KMS-11 (cell line): ENCODE measurements at regions not wholly inside any gene's neighbourhood (a gene's known extent, or its start where the extent isn't known, plus 50 kb on each side); places are given as distances from the start of the nearest gene placed in this dataset.

Experiments used
- H2AFZ ChIP-seq: fragments of 200-600 bp; sonication (generic); 2 replicates; pipeline ENCODE4 v1.6.1; 2016; ENCODE audit warnings: antibody characterized with exemption, mixed run types, low read depth
- H3K27ac ChIP-seq: fragments of 200-600 bp; sonication (generic); 2 replicates; pipeline ENCODE4 v1.6.1; 2016; ENCODE audit warnings: mild to moderate bottlenecking, mixed run types
- H3K27me3 ChIP-seq: fragments of 200-600 bp; sonication (generic); 2 replicates; pipeline ENCODE4 v1.6.1; 2017; ENCODE audit warnings: mild to moderate bottlenecking, low read depth, mixed run types, moderate library complexity; ENCODE audit not compliant: insufficient read depth
- H3K36me3 ChIP-seq: fragments of 200-600 bp; sonication (generic); 2 replicates; pipeline ENCODE4 v1.6.1; 2017; ENCODE audit warnings: mild to moderate bottlenecking, mixed run types; ENCODE audit not compliant: insufficient read depth
- H3K4me1 ChIP-seq: fragments of 200-600 bp; sonication (generic); 2 replicates; pipeline ENCODE4 v1.6.1; 2016; ENCODE audit warnings: mild to moderate bottlenecking, low read depth, mixed run types; ENCODE audit not compliant: poor library complexity, severe bottlenecking
- H3K4me2 ChIP-seq: fragments of 200-600 bp; sonication (generic); 2 replicates; pipeline ENCODE4 v1.7.0; 2016; ENCODE audit warnings: mild to moderate bottlenecking, mixed run types
- H3K4me3 ChIP-seq: fragments of 200-600 bp; sonication (generic); IDR thresholded peaks from 2 replicates; pipeline ENCODE4 v1.6.1; 2017; ENCODE audit warnings: low read depth, low read length, mixed read lengths; ENCODE audit not compliant: insufficient read depth
- H3K79me2 ChIP-seq: fragments of 200-600 bp; sonication (generic); 2 replicates; pipeline ENCODE4 v1.6.1; 2016; ENCODE audit warnings: low read depth, mixed run types; ENCODE audit not compliant: insufficient read depth
- H3K9ac ChIP-seq: fragments of 200-600 bp; sonication (generic); 2 replicates; pipeline ENCODE4 v1.6.1; 2016; ENCODE audit warnings: mild to moderate bottlenecking, mixed run types
- H4K20me1 ChIP-seq: fragments of 200-600 bp; sonication (generic); 2 replicates; pipeline ENCODE4 v1.6.1; 2016; ENCODE audit warnings: mild to moderate bottlenecking, mixed run types; ENCODE audit not compliant: insufficient read depth
- TF ChIP-seq, protein P1 (sequence below): fragments of 200-600 bp; sonication (generic); conservative IDR thresholded peaks from 2 replicates; pipeline ENCODE4 v1.6.1; 2017; ENCODE audit warnings: low read depth, mild to moderate bottlenecking, antibody characterized with exemption, low read length, moderate library complexity, mixed read lengths

DNA sequence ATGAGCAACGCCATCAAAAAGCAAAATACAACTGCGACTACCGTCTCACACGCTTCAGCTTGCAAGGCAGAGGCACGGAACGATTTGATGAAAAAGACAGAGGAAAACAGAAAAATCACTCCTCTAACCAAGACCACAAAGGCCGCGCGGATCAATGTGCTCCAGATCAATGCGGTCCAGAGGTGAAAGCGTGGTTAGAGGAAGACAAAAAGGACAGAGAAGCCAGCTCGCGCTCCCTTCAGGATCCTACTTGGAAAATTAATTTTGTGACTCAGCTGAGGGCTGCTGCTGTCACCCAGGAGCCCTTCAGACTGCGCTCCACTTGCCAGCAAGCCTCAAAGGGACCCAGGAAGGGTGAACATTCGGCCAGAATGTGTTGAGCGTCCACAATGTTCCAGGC, 140.2 kb upstream of the RPS6KA2 start:
- TF ChIP-seq, protein P1, sequence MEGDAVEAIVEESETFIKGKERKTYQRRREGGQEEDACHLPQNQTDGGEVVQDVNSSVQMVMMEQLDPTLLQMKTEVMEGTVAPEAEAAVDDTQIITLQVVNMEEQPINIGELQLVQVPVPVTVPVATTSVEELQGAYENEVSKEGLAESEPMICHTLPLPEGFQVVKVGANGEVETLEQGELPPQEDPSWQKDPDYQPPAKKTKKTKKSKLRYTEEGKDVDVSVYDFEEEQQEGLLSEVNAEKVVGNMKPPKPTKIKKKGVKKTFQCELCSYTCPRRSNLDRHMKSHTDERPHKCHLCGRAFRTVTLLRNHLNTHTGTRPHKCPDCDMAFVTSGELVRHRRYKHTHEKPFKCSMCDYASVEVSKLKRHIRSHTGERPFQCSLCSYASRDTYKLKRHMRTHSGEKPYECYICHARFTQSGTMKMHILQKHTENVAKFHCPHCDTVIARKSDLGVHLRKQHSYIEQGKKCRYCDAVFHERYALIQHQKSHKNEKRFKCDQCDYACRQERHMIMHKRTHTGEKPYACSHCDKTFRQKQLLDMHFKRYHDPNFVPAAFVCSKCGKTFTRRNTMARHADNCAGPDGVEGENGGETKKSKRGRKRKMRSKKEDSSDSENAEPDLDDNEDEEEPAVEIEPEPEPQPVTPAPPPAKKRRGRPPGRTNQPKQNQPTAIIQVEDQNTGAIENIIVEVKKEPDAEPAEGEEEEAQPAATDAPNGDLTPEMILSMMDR = no peak
- H3K9ac ChIP-seq = no peak overlapping the region
- no peak overlapping the region for H3K4me3 ChIP-seq
- H3K36me3 ChIP-seq = no peaks in the 10 kb centered on the region
- no peak overlapping the region for H2AFZ ChIP-seq
- no peaks in the 10 kb centered on the region for H3K27me3 ChIP-seq
- H3K4me1 ChIP-seq = no peaks in the 10 kb centered on the region
- no peaks in the 10 kb centered on the region for H3K79me2 ChIP-seq
- no peaks in the 10 kb centered on the region for H4K20me1 ChIP-seq
- no peak overlapping the region for H3K4me2 ChIP-seq
- H3K27ac ChIP-seq = no peak overlapping the region

DNA sequence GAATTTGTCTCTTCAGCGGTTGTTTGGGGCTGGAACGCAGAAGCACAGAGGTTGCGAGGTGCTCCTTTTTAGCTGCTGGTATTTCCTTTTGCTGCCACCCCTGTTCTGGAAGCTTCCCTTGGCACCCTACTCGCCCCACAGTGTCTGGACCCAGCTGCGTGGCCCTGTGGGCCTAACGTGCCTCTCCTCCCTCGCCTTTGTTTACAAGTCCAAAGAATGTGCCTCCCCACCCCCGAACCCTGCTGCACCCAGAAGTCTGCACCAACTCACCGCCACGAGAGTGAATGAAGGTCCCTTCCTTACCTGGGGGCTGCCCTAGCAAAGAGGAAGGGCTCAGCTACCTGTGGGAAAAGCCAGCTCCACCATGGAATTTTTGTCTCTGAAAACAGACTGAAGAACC, 139.7 kb upstream of the RPS6KA2 start:
- Histone ChIP-seq H3K27ac (no peak overlapping the region), H3K4me3 (no peak overlapping the region), H4K20me1 (no peaks in the 10 kb centered on the region), H3K9ac (no peak overlapping the region), H3K27me3 (no peaks in the 10 kb centered on the region), H3K4me1 (no peaks in the 10 kb centered on the region), H3K79me2 (no peaks in the 10 kb centered on the region), H3K4me2 (no peak overlapping the region), H3K36me3 (no peaks in the 10 kb centered on the region), H2AFZ (no peak overlapping the region)
- TF ChIP-seq, protein P1 = no peak

DNA sequence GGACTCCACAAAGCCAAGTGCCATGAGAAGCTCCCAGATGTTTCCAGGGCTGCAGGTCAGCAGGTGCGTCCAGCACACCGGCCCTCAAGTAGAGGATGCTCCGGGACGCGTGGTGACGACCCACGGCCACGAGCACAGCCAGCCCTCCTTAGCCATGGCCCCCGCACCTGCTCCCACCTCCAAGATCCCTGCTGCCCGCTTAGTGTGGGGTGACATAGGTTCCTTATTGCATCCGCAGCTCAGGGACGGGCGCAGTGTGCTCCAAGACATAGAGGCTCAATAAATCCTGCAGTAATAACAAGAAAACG, 138.1 kb upstream of the RPS6KA2 start:
- Histone ChIP-seq H3K4me1 (no peaks in the 10 kb centered on the region), H3K4me3 (no peak overlapping the region), H4K20me1 (no peaks in the 10 kb centered on the region), H3K9ac (no peak overlapping the region), H3K79me2 (no peaks in the 10 kb centered on the region), H3K27me3 (no peaks in the 10 kb centered on the region), H2AFZ (no peak overlapping the region), H3K27ac (no peak overlapping the region), H3K4me2 (no peak overlapping the region), H3K36me3 (no peaks in the 10 kb centered on the region)
- TF ChIP-seq, protein P1 = no peak

DNA sequence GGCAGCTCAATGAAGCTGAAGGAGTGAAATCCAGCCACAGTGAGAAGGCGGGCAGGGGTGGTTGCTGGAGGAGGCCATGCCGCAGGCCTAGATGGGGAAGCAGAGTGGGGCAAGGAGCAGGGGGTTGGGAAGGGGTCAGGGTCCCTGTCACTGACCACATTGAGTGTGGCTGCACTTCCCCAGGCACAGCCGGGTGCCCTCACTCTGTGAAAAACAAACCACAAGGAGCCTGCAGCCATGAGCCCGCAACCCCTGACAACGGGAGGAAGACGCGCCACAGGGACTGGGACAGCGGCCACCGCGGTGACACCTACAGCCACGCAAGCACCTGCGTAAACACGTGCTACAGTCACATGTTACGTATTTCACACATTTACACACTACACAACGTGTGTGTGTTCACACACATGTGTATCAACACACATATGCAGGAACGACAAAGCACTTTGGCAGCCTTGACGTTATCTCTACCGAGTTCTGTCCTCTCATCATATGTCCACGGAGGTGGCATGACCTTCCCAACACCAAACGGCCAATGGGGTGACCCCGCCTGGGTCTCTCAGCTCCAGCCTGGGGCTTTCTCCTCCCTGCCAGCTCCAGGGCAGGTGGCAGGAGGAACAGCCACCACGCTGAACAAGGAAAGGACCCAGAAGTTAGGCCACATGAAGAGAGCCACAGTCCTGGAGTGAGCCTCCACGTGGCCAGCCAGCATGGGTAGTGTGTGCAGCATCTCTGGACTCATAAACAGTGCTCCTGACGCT, 137.6 kb upstream of the RPS6KA2 start:
- Histone ChIP-seq H3K4me3 (no peak overlapping the region), H3K36me3 (no peaks in the 10 kb centered on the region), H3K27me3 (no peaks in the 10 kb centered on the region), H4K20me1 (no peaks in the 10 kb centered on the region), H3K79me2 (no peaks in the 10 kb centered on the region), H3K9ac (no peak overlapping the region), H3K4me2 (no peak overlapping the region), H3K27ac (no peak overlapping the region), H3K4me1 (no peaks in the 10 kb centered on the region), H2AFZ (no peak overlapping the region)
- TF ChIP-seq, protein P1 = no peak
